ENCODE measurements at regions not wholly inside any gene's neighbourhood (a gene's known extent, or its start where the extent isn't known, plus 50 kb on each side); places are given as distances from the start of the nearest gene placed in this dataset.

- TF ChIP-seq MAX (CRISPR knock-in tag; IDR thresholded peaks at IDR 0.05) (no peak), NFYB (IDR thresholded peaks at IDR 0.05; ENCODE audit: extremely low read depth, insufficient read length) (no peak)
Measured at GRCh38 chr3:79926522-79926921, 158.7 kb upstream of the ROBO1 start.

Measured in K562 (cell line).